ENCODE measurements at regions not wholly inside any gene's neighbourhood (a gene's known extent, or its start where the extent isn't known, plus 50 kb on each side); places are given as distances from the start of the nearest gene placed in this dataset.

DNA sequence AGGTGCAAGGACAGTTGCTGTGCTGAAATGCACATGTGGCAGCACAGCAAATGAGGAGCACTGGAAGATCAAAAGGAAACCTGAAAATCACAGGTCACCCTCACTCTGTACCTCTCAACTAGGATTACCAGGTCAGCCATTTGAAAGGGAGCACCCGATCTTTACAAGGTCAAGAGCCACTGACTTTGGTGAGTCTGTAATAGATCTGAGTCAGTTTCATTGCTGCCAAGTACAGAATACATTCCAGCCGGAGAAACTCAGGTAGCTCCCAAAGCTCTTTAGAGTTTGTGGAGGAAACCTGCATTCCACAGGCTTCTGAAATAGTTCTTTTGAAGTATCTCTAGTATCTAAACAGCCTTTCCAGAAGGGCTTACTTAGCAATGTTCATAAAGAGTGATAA, 217.5 kb downstream of the SNX13 start:
- in situ Hi-C loops (cut with HindIII; ENCODE audit: low pct_ligation_motif_present, low sequenced_read_pairs), result no loop called here
- Histone ChIP-seq H3K27ac (no peak overlapping the region), H3K27me3 (replicated peaks) (no peaks in the 10 kb centered on the region), H3K36me3 (replicated peaks) (no peaks in the 10 kb centered on the region), H3K4me3 (ENCODE audit: low read depth, low read length) (no peak overlapping the region)
- DNase-seq, result no peak
- no peak for TF ChIP-seq CTCF (IDR thresholded peaks at IDR 0.05; ENCODE audit: low read depth, low read length, missing control alignments)

GRCh38 chr7:17725821-17726220, 214.5 kb downstream of the SNX13 start:
- no peak for TF ChIP-seq CTCF (IDR thresholded peaks at IDR 0.05; ENCODE audit: low read depth, low read length, missing control alignments)
- Histone ChIP-seq H3K27ac (no peak overlapping the region), H3K4me3 (ENCODE audit: low read depth, low read length) (no peak overlapping the region), H3K27me3 (replicated peaks) (no peaks in the 10 kb centered on the region), H3K36me3 (replicated peaks) (no peaks in the 10 kb centered on the region)
- in situ Hi-C loops (cut with HindIII; ENCODE audit: low pct_ligation_motif_present, low sequenced_read_pairs), result no loop called here
- no peak for DNase-seq

DNA sequence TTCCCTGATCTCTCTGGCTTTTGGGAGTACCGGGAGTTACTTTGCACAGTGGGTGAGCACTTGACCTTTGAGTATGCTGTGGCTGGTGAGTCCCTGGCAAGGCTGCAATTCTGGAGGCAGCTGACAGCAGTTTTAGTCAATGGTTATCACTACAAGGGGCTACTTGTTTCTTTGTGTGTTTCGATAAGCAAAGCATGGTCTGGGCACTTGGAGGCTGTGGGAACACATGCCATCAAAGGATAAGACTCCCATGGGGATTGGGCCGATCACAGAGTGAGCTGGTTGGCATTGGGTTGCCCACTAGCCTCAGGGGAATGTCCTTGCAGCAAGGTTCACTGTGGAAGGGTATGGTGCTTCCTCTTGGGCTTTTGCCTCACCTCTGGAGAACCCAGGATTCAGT, 208.2 kb downstream of the SNX13 start:
- in situ Hi-C loops (cut with HindIII; ENCODE audit: low pct_ligation_motif_present, low sequenced_read_pairs), result no loop called here
- no peak for TF ChIP-seq CTCF (IDR thresholded peaks at IDR 0.05; ENCODE audit: low read depth, low read length, missing control alignments)
- DNase-seq, result no peak
- Histone ChIP-seq H3K27ac (no peak overlapping the region), H3K36me3 (replicated peaks) (no peaks in the 10 kb centered on the region), H3K4me3 (ENCODE audit: low read depth, low read length) (no peak overlapping the region), H3K27me3 (replicated peaks) (no peaks in the 10 kb centered on the region)

All from brain microvascular endothelial cell (primary cell).